ENCODE measurements at regions not wholly inside any gene's neighbourhood (a gene's known extent, or its start where the extent isn't known, plus 50 kb on each side); places are given as distances from the start of the nearest gene placed in this dataset.
A peak's percentile ranks its signal among the peaks of the same experiment; 100 is the strongest.

DNA sequence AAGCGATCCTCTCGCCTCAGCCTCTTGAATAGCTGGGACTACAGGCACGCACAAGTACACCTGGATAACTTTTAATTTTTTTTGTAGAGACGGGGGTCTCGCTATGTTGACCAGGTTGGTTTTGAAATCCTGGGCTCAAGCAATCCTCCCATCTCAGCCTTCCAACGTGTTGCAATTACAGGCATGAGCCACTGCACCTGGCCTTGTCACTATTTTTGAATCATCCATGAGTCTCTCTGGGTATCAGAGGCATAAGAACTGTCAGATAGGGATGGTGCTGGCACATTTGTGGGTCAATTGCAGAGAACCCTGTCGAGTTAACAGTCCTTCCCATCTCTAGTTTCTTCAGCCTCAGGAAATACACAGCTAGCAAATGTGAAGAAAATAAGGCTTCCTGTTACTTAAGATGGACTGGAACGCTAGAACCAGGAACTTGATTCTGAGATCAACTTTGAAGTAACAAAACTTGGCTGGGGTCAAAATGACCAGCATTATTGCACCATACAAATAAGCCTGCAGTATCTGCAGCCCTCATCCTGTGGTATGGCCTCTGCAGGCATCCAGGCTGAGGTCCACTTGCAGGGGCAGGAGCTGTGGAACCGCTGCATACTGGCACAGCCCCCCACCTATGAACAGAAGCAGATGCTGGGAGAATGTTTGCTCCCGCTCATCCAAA is 124.3 kb upstream of the GADD45A start:
- no peak for DNase-seq (ENCODE audit: low read depth)

- DNase-seq (ENCODE audit: low read depth) = peak; percentile 89
These were observed 123.3 kb upstream of the GADD45A start for GRCh38 chr1:67561704-67562113.

GRCh38 chr1:67563684-67564083 is 121.3 kb upstream of the GADD45A start:
- DNase-seq (ENCODE audit: low read depth) = no peak

DNA sequence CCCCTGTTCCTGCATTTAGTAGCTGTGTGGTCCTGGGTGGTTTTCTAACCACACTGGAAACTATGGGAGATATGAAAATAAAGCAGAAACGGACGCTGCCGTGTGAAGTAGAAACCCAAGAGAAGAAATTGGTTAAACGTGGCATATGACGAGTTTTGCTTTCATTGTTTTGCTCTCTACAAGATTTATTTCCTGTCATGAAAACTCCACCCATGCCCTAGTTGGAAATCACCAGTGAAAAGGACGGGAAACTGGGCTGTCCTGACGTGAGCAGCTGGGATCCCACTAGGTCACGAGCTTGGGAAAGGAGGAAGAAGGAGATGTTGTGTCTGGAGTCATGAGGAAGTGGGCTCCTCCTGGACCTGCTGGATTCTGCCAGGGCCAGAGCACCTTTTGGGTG is 120.8 kb upstream of the GADD45A start:
- DNase-seq (ENCODE audit: low read depth) = no peak

DNA sequence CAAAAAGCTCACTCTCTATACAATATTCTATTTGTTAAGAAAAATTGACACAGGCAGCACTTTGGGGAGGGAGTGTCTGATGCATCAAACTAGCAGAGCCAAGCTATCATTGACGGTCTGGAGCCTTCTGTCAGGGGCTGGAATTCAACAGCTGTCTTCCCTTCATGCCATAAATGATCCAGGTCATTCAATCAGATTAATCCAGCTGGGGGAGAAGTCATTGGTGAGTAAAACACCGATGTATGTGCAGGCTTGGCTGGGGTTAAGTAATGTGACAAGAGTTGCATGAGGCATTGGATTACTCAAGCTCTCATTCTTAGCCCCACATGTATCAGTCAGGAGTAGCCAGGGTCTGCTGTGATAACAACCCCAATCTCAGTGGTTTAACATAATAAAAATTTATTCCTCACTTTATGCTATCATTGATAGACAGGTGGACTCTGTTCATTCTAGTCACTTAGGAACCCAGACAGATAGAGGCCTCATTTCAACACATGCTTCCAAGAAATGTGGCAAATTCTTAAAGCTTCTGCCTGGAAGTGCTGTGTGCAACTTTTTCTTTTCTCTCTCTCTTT is 118.1 kb upstream of the GADD45A start:
- peak; percentile 51 for DNase-seq (ENCODE audit: low read depth)

DNA sequence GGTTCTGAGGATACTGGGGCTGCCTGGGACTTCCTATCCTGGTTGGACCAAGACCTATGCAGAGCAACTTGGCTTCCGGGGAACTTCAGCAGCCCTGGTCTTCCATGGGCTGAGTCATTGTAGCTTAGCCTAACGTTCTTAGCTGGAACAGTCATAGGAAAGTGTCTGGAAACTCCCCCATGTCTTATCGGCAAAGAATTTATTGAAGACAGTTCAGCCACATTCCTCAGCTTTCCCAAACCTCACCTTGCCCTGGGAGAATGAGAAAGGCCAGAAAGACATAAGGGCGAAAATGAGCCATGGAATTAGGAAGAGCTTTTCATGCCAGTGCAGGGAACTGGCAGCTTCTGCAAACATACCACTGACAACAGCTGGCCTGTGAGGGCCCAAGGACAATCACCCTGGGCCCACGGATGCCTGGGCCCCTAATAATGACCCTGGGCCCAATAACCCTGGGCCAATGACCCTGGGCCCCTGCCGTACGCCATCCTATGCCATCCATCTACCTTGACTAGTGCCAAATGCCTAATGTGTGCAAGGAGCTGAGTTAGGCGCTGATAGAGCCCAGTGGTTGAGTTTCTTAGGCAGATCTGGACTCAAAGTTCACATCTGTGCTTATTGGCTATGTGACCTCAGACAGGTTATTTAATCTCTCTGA is 114.4 kb upstream of the GADD45A start:
- peak; percentile 99 for DNase-seq (ENCODE audit: low read depth)

GRCh38 chr1:67571406-67571805 is 113.6 kb upstream of the GADD45A start:
- no peak for DNase-seq (ENCODE audit: low read depth)

GRCh38 chr1:67571901-67572593 is 113.0 kb upstream of the GADD45A start:
- DNase-seq (ENCODE audit: low read depth) = no peak

DNA sequence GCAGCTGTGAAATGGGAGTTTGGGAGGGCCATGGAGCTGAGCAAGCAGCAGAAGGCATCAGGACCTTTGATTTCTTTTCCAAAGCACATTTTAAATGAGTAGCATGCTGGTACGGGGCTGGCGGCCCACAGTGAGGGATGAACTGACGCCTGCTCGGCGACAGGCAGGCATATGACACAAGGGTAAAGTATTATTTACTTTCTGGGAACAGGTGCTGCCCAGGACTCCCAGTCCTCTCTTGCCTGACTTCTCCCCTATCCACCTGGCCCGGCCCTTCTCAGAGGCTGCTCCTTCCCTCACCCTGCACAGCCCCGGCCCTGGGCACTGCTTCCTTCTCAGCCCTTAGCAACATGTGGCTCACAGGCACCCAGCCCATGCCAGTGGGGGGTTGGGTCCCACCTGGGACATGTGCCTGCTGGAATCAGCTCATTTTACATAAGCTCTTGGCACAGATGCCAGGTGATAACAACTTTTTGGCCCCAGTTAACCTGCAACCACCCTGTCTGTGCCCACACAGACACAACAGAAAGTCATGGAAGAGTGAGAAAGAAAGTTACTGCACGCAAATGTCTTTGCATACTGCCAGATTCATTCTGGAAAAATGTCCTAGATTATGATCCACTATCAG is 112.3 kb upstream of the GADD45A start:
- DNase-seq (ENCODE audit: low read depth) = no peak

DNA sequence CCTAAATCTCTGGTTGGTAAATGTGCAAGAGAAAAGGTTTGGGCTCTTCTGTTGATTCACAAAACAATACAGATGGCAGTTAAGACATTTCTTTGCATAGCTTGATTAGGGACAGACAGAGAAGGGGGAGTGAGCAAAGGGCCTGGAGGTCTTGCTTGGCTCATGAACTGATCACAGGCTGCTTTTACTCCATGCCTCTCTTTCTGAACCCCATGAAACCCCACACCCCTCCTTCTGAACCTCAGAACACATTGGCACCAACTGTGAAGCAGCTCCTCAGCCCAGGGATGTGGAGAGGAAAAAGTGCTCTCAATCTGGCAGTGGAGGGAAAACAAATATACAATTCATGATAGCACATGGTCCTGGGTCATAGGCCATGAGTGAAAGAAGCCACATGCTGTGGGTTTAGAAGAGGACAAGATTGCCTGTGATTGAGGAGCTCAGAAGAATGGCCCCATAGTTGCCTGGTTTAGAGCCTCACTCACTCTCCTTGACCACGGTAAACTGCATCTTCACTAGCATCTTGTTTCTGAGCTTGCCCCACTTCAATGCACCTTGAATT is 111.6 kb upstream of the GADD45A start:
- DNase-seq (ENCODE audit: low read depth) = no peak

DNA sequence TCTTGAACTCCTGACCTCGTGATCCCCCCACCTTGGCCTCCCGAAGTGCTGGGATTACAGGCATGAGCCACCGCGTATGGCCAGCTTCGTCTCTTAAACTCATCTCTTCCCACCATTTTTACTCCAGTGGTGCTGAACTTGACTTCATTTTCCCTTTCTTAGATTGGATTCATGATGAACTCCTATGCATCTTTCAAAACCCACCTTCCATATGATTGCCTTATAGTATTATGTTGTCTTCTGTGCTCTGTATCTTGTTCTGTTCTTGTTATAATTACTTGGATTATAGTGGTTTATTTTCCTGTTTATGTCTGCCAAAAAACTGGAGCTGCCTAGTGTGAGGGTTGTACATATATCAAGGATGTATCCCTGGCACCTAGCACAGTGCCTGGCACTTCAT is 110.8 kb upstream of the GADD45A start:
- no peak for DNase-seq (ENCODE audit: low read depth)

GRCh38 chr1:67575861-67576260 is 109.1 kb upstream of the GADD45A start:
- peak; percentile 81 for DNase-seq (ENCODE audit: low read depth)

- DNase-seq (ENCODE audit: low read depth) = no peak
These were observed 108.5 kb upstream of the GADD45A start for GRCh38 chr1:67576474-67576873.

DNA sequence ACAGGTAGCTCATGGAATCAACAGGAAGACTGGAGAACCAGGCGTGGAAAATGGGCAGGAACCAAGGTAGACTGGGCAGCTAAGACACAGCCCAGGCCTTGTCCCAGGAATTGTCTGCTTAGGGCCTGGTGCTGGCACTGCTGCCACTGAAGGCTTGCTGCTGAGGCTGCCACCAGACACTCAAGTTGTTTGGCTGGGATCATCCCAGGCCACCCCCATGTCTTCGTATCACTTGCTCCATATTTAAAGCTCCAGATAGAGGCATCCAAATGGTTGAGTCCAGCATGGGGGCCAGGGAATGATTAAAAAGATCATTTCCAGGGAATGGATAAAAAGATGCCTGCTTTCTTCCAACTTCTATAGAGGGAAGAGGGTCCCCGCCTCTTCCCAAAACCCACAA is 107.4 kb upstream of the GADD45A start:
- DNase-seq (ENCODE audit: low read depth) = no peak

DNA sequence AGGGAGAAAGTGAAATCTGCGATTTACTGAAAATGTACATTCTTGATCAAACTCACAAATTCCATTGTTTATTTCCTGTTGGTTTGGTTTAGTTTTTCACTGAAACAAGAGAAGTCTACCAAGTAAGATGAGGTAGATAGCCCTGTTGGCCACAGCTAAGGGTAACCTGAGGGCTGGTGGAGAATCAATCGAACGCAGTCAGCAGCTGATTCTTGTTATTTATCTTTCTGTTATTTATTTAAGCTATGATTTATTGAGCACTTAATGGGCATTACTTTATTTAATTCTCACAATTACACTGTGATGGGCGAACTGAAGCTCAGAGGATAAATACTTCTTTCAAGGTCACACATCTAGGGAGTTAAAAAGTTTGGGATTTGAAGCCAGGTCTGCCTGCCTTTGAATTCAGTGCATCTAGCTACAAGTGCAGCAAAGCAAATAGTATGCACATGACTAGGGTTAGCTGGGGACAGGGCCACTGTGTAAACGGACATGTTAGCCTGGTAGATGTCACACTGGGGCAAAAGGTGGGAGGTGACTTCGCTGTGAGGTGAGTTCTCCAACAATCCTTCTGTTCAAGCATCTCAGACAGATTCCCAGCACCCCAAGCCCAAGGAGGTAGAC is 106.5 kb upstream of the GADD45A start:
- DNase-seq (ENCODE audit: low read depth) = no peak

- DNase-seq (ENCODE audit: low read depth) = no peak
These were observed 105.2 kb upstream of the GADD45A start for GRCh38 chr1:67579623-67580394.

- DNase-seq (ENCODE audit: low read depth) = no peak
These were observed 104.2 kb upstream of the GADD45A start for GRCh38 chr1:67580691-67581403.

DNA sequence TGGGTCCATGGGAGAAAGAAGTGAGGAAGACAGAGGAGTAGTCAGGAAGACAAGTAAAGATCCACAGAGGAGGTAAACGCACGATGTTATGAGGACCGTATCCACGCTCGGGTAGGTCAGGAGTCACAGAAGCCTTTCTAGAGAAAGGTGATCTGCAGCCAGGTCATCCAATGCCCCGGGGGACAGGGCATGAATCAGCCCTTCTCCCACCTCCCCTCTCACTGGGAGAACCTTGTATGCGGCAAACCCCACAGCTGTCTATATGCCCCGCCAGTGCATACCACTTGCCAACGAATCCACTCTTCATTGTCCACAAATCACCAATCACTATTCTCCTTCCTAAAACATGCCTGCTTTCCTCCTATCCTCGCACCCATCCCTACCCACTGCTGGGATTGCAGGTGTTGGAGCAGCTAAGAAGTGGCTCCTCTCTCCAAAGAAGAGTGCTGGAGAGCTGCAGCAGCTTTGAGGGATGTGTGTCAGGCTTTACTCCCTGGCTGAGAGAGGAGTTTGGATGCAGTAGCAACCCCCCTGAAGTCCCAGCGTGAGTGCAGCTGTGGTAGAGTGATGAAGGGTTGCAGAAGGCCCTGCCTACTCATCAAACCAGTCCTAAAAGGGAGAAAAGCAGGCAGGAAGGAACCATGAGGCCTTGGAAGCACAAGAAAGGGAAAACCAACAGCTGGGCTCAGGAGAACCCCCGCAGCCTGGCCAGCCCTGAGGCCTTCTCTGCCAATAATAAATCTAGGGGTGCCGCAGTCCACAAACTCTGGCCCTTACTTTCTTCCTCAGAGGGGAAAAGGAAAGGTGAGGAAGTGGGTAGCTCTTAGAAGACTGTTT is 102.2 kb upstream of the GADD45A start:
- DNase-seq (ENCODE audit: low read depth) = no peak

DNA sequence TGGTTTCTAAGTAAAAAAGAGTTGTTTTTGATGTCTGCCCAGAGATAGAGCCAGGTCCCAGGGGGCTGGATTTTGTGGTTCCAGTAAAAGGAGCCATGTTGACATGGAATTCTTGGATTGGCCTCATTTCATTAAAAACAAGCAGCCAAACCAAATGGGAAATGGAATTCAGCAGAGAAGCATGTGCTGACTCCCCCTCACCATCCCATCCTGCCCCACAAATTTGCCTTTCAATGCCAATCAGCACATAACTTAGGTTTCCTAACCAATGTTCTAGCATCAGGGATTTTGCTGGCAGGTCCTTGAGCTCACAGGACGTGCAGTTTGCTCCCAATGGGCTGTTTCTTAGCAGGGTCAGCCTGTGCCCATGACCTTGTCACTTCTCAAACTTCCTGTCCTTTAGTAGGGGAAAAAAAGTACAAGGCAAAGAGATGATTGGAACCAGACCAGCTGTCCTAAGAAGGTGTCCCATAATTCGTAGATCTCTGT is 101.5 kb upstream of the GADD45A start:
- DNase-seq (ENCODE audit: low read depth) = no peak

Data from ELR (cell line).